AG04450 (cell line): ENCODE measurements at regions not wholly inside any gene's neighbourhood (a gene's known extent, or its start where the extent isn't known, plus 50 kb on each side); places are given as distances from the start of the nearest gene placed in this dataset.

Experiments
- CTCF ChIA-PET: fragments of 300-600, 350-600 bp; formaldehyde crosslinking; extraction: SDS; loops from one replicate; lab custom pipeline; 2022; ENCODE audit warnings: antibody characterized with exemption, inconsistent platforms; lab: Charles Lee
- POLR2A ChIA-PET: fragments of 350-600 bp; formaldehyde crosslinking; extraction: SDS; loops from one replicate; lab custom pipeline; 2021; ENCODE audit warnings: antibody characterized with exemption, inconsistent platforms; lab: Yijun Ruan, JAX
- DNase-seq: peaks from one replicate; pipeline ENCODE4 v3.0.0-alpha.2; 2011; ENCODE audit warnings: low read depth, low spot score
- H3K27ac ChIP-seq: one replicate; pipeline ENCODE4 v1.5.1; 2012; ENCODE audit warnings: low read depth, low read length, control low read depth
- H3K27me3 ChIP-seq: one replicate; pipeline ENCODE4 v1.6.0; 2012; ENCODE audit warnings: low read length; ENCODE audit not compliant: control insufficient read depth, insufficient read depth
- H3K4me3 ChIP-seq: 2 replicates; pipeline ENCODE4 v1.5.1; 2011; ENCODE audit warnings: mild to moderate bottlenecking, low read depth, low read length, control low read depth
- H3K9me3 ChIP-seq: 2 replicates; pipeline ENCODE4 v1.5.1; 2012; ENCODE audit warnings: low read length; ENCODE audit not compliant: control insufficient read depth, insufficient read depth
- CTCF ChIP-seq: IDR thresholded peaks from 2 replicates; pipeline ENCODE4 v1.5.1; 2011; ENCODE audit warnings: low read depth, low read length, control low read depth, inconsistent platforms

GRCh38 chr10:71133710-71134686 lies 78.4 kb upstream of the UNC5B start:
- no peak for DNase-seq
- H3K9me3 ChIP-seq = no peaks in the 10 kb centered on the region; the same call in 1 of the 2 replicates
- peaks cover 19% of the 10 kb centered on the region for H3K27me3 ChIP-seq
- H3K4me3 ChIP-seq = no peak overlapping the region
- CTCF ChIA-PET = no interaction called here
- H3K27ac ChIP-seq = no peak overlapping the region
- no peak for TF ChIP-seq CTCF
- POLR2A ChIA-PET = no interaction called here

GRCh38 chr10:71134732-71135211 lies 77.6 kb upstream of the UNC5B start:
- POLR2A ChIA-PET = no interaction called here

GRCh38 chr10:71135236-71135635 lies 77.1 kb upstream of the UNC5B start:
- Histone ChIP-seq H3K4me3 (no peak overlapping the region), H3K27me3 (peaks cover 23% of the 10 kb centered on the region), H3K9me3 (no peaks in the 10 kb centered on the region; the same call in 1 of the 2 replicates), H3K27ac (no peak overlapping the region)
- POLR2A ChIA-PET = no interaction called here
- CTCF ChIA-PET = no interaction called here
- TF ChIP-seq CTCF = no peak
- no peak for DNase-seq

More at GRCh38 chr10:71134732-71135211, 77.6 kb upstream of the UNC5B start:
- Histone ChIP-seq H3K4me3 (no peak overlapping the region), H3K9me3 (no peaks in the 10 kb centered on the region; the same call in 1 of the 2 replicates), H3K27ac (no peak overlapping the region), H3K27me3 (peaks cover 19% of the 10 kb centered on the region)
- TF ChIP-seq CTCF = no peak
- DNase-seq = no peak
- CTCF ChIA-PET = no interaction called here

- POLR2A ChIA-PET = no interaction called here
These were observed 76.2 kb upstream of the UNC5B start for GRCh38 chr10:71136036-71136721.

More at GRCh38 chr10:71136036-71136721, 76.2 kb upstream of the UNC5B start:
- Histone ChIP-seq H3K9me3 (no peaks in the 10 kb centered on the region; the same call in 1 of the 2 replicates), H3K4me3 (no peak overlapping the region), H3K27ac (no peak overlapping the region), H3K27me3 (peaks cover 18% of the 10 kb centered on the region)
- DNase-seq = no peak
- TF ChIP-seq CTCF = no peak
- CTCF ChIA-PET = no interaction called here
